WERI-Rb-1 (cell line): ENCODE measurements at regions not wholly inside any gene's neighbourhood (a gene's known extent, or its start where the extent isn't known, plus 50 kb on each side); places are given as distances from the start of the nearest gene placed in this dataset.
"Not testable (repeated sequence)": the region's sequence is repeated elsewhere in the genome, so short reads cannot be mapped to it uniquely, and the experiment has no call there.

Source experiments
- DNase-seq: peaks from one replicate; pipeline ENCODE4 v3.0.0-alpha.2; 2020
- H3K27ac ChIP-seq: fragments of 250-450 bp; sonication (Bioruptor Pico); 2 replicates; pipeline ENCODE4 v1.5.1; 2020; ENCODE audit warnings: mild to moderate bottlenecking, moderate library complexity
- H3K27me3 ChIP-seq: fragments of 250-450 bp; sonication (Bioruptor Pico); 2 replicates; pipeline ENCODE4 v1.5.1; 2021; ENCODE audit warnings: mild to moderate bottlenecking, low read depth, moderate library complexity; ENCODE audit not compliant: insufficient read depth, severe bottlenecking
- H3K36me3 ChIP-seq: fragments of 250-450 bp; sonication (Bioruptor Pico); 2 replicates; pipeline ENCODE4 v1.5.1; 2020; ENCODE audit warnings: mild to moderate bottlenecking, moderate library complexity
- H3K4me3 ChIP-seq: 2 replicates; pipeline ENCODE4 v1.5.1; 2011; ENCODE audit warnings: low read depth, mild to moderate bottlenecking, control low read depth, low read length
- H3K9me3 ChIP-seq: fragments of 250-450 bp; sonication (Bioruptor Pico); 2 replicates; pipeline ENCODE4 v1.5.1; 2021; ENCODE audit warnings: mild to moderate bottlenecking, moderate library complexity; ENCODE audit not compliant: severe bottlenecking
- TF ChIP-seq, protein P1 (sequence below): IDR thresholded peaks from 2 replicates; pipeline ENCODE4 v1.5.1; 2011; ENCODE audit warnings: low read depth, mild to moderate bottlenecking, control low read depth, inconsistent platforms, low read length

DNA sequence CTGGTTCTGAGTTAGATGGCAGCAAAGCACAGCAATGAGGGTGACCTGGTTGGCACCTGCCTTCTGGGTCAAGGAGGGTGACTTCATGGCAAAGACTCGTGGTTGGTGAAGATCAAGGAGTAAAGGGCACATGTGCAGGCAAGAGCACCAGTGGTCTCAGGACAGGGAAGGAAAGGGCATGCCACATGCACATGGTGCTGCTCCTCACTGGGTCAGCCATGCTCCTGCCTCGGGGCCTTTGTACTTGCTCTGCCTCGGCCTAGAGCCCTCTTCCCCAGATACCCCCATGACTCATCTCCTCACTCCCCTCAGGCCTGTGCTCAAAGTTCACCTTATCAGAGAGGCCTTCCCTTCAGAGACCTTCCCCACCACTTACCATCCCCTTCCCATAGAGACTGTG lies 106.7 kb upstream of the KDM7A start:
- Histone ChIP-seq H3K9me3 (no peaks in the 10 kb centered on the region), H3K36me3 (no peaks in the 10 kb centered on the region), H3K4me3 (no peak overlapping the region), H3K27me3 (no peaks in the 10 kb centered on the region), H3K27ac (no peak overlapping the region)
- TF ChIP-seq, protein P1, sequence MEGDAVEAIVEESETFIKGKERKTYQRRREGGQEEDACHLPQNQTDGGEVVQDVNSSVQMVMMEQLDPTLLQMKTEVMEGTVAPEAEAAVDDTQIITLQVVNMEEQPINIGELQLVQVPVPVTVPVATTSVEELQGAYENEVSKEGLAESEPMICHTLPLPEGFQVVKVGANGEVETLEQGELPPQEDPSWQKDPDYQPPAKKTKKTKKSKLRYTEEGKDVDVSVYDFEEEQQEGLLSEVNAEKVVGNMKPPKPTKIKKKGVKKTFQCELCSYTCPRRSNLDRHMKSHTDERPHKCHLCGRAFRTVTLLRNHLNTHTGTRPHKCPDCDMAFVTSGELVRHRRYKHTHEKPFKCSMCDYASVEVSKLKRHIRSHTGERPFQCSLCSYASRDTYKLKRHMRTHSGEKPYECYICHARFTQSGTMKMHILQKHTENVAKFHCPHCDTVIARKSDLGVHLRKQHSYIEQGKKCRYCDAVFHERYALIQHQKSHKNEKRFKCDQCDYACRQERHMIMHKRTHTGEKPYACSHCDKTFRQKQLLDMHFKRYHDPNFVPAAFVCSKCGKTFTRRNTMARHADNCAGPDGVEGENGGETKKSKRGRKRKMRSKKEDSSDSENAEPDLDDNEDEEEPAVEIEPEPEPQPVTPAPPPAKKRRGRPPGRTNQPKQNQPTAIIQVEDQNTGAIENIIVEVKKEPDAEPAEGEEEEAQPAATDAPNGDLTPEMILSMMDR = no peak
- no peak for DNase-seq

DNA sequence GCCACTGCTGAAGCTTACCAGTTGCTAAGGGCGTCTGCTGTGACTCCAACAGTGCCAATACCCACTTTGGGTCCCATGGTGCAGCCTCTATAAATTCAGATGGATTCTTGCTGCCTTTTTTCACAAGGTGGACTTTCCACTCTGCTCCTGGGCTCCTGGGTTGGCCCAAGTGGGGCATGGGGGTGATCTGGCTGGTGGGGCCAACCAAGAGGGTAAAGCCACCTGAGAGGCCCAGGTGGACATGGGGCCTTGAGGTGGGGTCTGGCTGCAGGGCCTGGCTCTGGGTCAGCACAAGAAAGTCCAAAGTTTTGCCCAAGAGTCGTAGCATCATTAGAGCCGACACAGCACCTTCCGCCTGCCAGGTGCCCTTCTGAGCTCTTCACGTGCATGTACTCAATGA lies 105.2 kb upstream of the KDM7A start:
- Histone ChIP-seq H3K27ac (no peak overlapping the region), H3K9me3 (no peaks in the 10 kb centered on the region), H3K36me3 (no peaks in the 10 kb centered on the region), H3K27me3 (no peaks in the 10 kb centered on the region), H3K4me3 (no peak overlapping the region)
- no peak for DNase-seq
- TF ChIP-seq, protein P1 = no peak

DNA sequence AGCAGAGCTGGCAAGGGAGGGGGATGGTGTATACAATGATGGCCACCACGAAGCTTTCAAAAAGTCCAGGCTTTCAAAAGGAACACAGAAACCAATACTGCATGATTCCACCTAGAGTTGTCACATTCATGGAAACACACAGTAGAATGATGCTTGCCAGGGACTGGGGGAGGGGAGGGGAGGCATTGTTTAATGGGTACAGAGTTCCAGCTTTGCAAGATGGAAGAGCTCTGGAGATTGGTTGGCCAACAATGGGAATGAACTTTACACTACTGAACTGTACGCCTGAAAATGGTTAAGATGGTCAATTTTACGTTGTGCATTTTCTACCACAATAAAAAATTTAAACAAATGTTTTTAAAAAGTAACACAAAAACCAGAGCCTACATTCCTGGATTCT lies 104.5 kb upstream of the KDM7A start:
- Histone ChIP-seq H3K27me3 (no peaks in the 10 kb centered on the region), H3K9me3 (no peaks in the 10 kb centered on the region), H3K36me3 (no peaks in the 10 kb centered on the region), H3K27ac (no peak overlapping the region), H3K4me3 (no peak overlapping the region)
- no peak for DNase-seq
- TF ChIP-seq, protein P1 = no peak

DNA sequence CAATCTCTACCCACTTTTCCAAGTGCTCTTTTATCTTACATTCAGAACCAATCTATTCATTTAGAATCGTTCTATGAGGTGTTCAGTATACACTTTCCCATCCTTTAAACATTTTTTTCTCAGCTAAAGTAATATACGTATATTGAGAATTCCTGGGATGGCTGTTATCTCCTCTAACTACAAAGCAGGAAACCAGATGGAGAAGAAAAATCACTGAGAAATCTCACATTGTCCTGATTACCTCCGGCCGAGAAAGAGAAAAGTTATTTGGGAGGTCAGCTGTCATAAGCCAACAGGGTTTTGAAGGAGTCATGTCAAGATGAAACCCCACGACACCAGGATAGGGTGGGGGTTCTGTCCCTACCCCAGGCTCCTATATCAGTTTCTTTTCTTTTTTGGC lies 99.2 kb upstream of the KDM7A start:
- no peak overlapping the region for H3K27ac ChIP-seq
- H3K9me3 ChIP-seq = no peaks in the 10 kb centered on the region
- DNase-seq = no peak
- TF ChIP-seq, protein P1 = no peak
- H3K4me3 ChIP-seq = no peak overlapping the region
- no peaks in the 10 kb centered on the region for H3K36me3 ChIP-seq
- H3K27me3 ChIP-seq = no peaks in the 10 kb centered on the region

DNA sequence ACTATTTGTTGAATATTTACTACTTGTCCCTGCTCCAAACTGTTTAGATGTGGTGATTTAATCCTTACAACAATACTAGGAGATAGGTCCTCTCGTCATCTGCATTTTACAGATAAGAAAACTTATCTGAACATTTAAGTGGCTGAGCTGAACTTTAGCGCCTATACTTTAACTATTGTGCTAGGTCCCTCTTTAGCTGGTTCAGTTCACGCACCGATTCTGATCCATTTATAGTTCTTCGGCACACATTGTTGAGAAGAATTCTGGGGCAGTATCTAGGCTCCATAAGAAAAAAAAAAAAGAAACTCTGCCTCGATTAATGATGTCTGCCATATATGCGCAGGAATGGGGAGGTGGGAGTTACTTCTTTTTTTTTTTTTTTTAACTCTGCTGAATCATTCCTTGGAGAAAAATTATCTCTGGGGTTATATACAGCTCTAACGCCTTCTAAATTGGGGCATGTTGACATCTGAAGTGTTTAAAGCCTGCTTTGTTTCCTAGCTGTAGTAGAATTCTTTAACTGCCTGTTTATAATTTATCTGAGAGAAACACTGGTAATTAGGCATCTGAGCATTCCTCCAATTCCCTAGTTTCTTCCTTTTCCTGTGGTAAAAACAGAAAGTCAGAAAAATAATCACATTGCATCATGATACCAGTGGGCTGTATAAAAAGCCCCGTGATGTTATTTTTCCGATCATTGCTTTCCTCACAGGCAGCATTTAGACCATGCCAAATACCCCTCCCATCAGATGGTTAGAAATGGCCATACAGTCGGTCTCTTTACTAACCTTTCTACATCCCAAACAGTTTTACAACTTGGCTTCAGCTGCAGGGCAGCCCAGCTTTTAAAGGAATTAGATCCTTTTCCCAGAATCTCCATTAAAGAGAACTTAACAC lies 98.5 kb upstream of the KDM7A start:
- Histone ChIP-seq H3K36me3 (no peaks in the 10 kb centered on the region), H3K27me3 (no peaks in the 10 kb centered on the region), H3K9me3 (no peaks in the 10 kb centered on the region), H3K4me3 (no peak overlapping the region), H3K27ac (no peak overlapping the region)
- DNase-seq = no peak
- TF ChIP-seq, protein P1 = no peak

DNA sequence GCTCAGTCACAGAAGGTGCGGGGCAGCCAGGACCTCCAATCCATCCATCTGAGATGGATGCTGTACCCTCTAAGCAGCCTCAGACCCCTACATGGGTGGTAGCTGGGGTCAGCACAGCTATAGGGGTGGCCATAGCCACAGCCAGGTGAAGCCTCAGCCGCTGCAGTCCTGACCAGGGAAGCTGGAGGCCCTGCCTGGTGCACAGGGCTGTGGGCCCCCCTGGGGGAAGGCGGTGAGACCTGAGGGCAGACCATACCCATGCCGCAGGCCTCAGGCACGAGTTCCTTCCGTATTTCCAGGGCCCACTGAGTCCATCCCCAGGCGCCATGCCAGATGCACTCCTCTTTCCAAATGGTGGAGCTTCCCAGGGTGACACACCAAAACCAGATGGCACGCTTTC lies 96.6 kb upstream of the KDM7A start:
- DNase-seq = no peak
- Histone ChIP-seq H3K4me3 (no peak overlapping the region), H3K9me3 (no peaks in the 10 kb centered on the region), H3K27ac (no peak overlapping the region), H3K27me3 (no peaks in the 10 kb centered on the region), H3K36me3 (no peaks in the 10 kb centered on the region)
- TF ChIP-seq, protein P1 = no peak

DNA sequence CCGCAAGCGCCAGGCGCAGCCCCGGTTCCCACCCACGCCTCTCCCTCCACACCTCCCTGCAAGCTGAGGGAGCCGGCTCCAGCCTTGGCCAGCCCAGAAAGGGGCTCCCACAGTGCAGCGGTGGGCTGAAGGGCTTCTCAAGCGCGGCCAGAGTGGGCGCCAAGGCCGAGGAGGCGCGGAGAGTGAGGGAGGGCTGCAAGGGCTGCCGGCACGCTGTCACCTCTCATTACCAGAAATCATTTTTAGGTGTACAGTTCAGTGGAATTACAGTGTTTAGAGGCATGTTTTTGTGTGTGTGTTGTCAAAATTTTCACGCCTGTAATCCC lies 94.8 kb upstream of the KDM7A start:
- H3K9me3 ChIP-seq, H3K36me3 ChIP-seq, H3K27ac ChIP-seq, H3K27me3 ChIP-seq, H3K4me3 ChIP-seq, DNase-seq: not testable (repeated sequence)
